ENCODE measurements at regions not wholly inside any gene's neighbourhood (a gene's known extent, or its start where the extent isn't known, plus 50 kb on each side); places are given as distances from the start of the nearest gene placed in this dataset.

DNA sequence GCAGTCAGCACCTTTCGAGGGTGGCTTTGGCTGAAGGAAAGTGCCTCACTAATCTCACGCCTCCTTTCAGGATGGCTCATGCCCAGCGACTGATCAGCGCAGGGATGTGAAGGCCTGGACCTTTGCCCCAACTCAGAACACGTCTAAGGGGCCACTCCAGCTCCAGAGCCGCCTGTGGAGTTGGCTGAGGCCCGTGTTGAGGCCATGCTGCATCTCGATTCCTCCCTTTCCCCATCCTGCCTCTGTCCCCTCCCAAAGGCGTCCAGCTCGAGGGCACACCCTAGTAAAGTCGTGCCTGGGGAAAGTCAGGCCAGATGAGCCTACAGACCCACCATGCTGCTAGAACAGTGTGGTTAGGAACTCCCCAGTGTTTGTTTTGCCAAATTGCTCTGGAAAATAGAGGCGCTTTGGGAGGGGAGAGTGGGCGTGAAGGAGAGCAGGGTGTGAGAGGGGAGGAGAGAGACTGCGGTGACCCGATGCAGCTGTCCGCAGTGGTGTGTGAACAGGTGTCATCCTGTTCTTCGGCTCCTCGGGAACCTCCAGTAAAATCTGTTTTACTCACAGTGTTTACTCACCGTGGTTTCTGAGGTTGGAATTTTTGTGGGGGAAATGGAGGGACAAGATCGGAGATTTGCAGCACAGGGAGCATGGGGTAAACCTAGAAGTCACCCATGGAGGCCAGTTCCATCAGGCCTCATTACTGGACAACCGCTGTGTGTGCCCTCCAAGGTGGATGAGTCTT, 85.0 kb upstream of the PMEPA1 start:
- peaks cover 0 to 18% of the 10 kb centered on the region in 2 experiments for H3K27me3 ChIP-seq (replicated peaks in 1 of 2; ENCODE audit: control insufficient read depth in 2 of 2, extremely low read depth in 1 of 2, insufficient read depth in 2 of 2, low read length in 1 of 2)
- Mint-ChIP-seq H3K9me3 (no peaks in the 10 kb centered on the region), H3K4me1 (no peaks in the 10 kb centered on the region), H3K4me3 (no peak overlapping the region), H3K36me3 (no peaks in the 10 kb centered on the region), H3K27ac (no peak overlapping the region), H3K27me3 (no peaks in the 10 kb centered on the region)
- no peaks in the 10 kb centered on the region for H3K4me1 ChIP-seq (ENCODE audit: control insufficient read depth in 1 of 2, extremely low read depth in 1 of 2, insufficient read depth in 2 of 2, low read length in 2 of 2)
- CTCF ChIA-PET: no interaction called here
- POLR2A ChIA-PET: no interaction called here
- no peaks in the 10 kb centered on the region for H3K9me3 ChIP-seq
- no peak for ATAC-seq (replicated peaks in 1 of 4)
- H3K4me3 ChIP-seq (ENCODE audit: control insufficient read depth in 1 of 2, extremely low read depth in 1 of 2, low read length in 1 of 2): no peak overlapping the region
- DNase-seq: no peak
- H3K36me3 ChIP-seq (ENCODE audit: control insufficient read depth in 2 of 2, extremely low read depth in 1 of 2, insufficient read depth in 1 of 2, low read length in 1 of 2): no peaks in the 10 kb centered on the region
- WGBS (ENCODE audit: insufficient coverage): 67% methylated on average over 17 of the region's 21 CpGs
- H3K27ac ChIP-seq (ENCODE audit: low read length): no peak overlapping the region

GRCh38 chr20:57794036-57794435, 84.2 kb upstream of the PMEPA1 start:
- ATAC-seq (replicated peaks in 1 of 4): no peak
- WGBS (ENCODE audit: insufficient coverage): 83% methylated on average over 4 of the region's 7 CpGs
- H3K27me3 Mint-ChIP-seq: no peaks in the 10 kb centered on the region

GRCh38 chr20:57793421-57793820, 83.6 kb upstream of the PMEPA1 start:
- 90% methylated on average over 9 of the region's 9 CpGs for WGBS (ENCODE audit: insufficient coverage)
- CTCF ChIA-PET: no interaction called here

More at GRCh38 chr20:57794036-57794435, 84.2 kb upstream of the PMEPA1 start:
- no peaks in the 10 kb centered on the region for H3K4me1 Mint-ChIP-seq
- H3K27ac ChIP-seq (ENCODE audit: low read length): no peak overlapping the region
- POLR2A ChIA-PET: no interaction called here
- CTCF ChIA-PET: no interaction called here
- no peak overlapping the region for H3K4me3 Mint-ChIP-seq
- no peak for DNase-seq
- no peaks in the 10 kb centered on the region for H3K4me1 ChIP-seq (ENCODE audit: control insufficient read depth in 1 of 2, extremely low read depth in 1 of 2, insufficient read depth in 2 of 2, low read length in 2 of 2)
- no peaks in the 10 kb centered on the region for H3K36me3 ChIP-seq (ENCODE audit: control insufficient read depth in 2 of 2, extremely low read depth in 1 of 2, insufficient read depth in 1 of 2, low read length in 1 of 2)
- H3K36me3 Mint-ChIP-seq: no peaks in the 10 kb centered on the region
- no peaks in the 10 kb centered on the region for H3K9me3 Mint-ChIP-seq
- no peak overlapping the region for H3K27ac Mint-ChIP-seq
- H3K9me3 ChIP-seq: no peaks in the 10 kb centered on the region
- peaks cover 0 to 18% of the 10 kb centered on the region in 2 experiments for H3K27me3 ChIP-seq (replicated peaks in 1 of 2; ENCODE audit: control insufficient read depth in 2 of 2, extremely low read depth in 1 of 2, insufficient read depth in 2 of 2, low read length in 1 of 2)
- H3K4me3 ChIP-seq (ENCODE audit: control insufficient read depth in 1 of 2, extremely low read depth in 1 of 2, low read length in 1 of 2): no peak overlapping the region

DNA sequence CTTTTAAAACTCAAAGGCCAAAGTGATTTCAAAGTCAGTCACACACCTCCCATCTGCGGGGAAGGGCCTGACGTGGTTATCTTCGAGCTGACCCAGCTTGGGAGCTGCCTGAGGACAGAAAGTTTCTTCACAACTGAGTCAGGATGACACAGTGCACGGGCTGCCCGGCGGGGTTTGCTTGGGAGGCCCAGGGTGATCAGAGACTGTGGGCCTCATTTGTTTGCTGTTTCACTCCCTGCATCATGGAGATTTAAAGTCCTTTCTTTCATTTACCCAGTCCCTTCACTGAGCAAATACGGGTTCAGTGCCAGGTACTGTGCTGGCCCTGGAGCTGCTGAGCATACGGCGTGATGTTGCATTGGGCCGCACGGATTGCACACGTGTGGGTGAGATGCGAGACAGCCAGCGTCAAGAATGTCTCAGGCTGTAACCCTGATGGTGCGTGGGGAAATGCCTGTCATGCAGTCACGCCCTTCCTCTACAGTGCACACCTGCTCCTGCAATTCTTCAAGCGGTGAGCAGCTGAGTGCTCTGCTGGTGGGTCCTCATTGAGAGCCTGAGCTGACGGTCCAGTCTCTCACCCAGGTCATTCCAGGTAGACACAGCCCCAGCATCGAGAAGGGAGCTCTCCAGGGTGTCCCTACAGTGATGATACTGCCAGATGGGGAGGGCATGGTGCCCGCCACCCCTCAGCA, 82.7 kb upstream of the PMEPA1 start:
- ATAC-seq (replicated peaks in 1 of 4): no peak
- ChIA-PET CTCF (no interaction called here), POLR2A (no interaction called here)
- Histone ChIP-seq H3K9me3 (no peaks in the 10 kb centered on the region), H3K27me3 (replicated peaks in 1 of 2; ENCODE audit: control insufficient read depth in 2 of 2, extremely low read depth in 1 of 2, insufficient read depth in 2 of 2, low read length in 1 of 2) (peaks cover 0 to 20% of the 10 kb centered on the region in 2 experiments), H3K27ac (ENCODE audit: low read length) (no peak overlapping the region), H3K36me3 (ENCODE audit: control insufficient read depth in 2 of 2, extremely low read depth in 1 of 2, insufficient read depth in 1 of 2, low read length in 1 of 2) (no peaks in the 10 kb centered on the region), H3K4me1 (ENCODE audit: control insufficient read depth in 1 of 2, extremely low read depth in 1 of 2, insufficient read depth in 2 of 2, low read length in 2 of 2) (no peaks in the 10 kb centered on the region), H3K4me3 (ENCODE audit: control insufficient read depth in 1 of 2, extremely low read depth in 1 of 2, low read length in 1 of 2) (no peak overlapping the region)
- Mint-ChIP-seq H3K36me3 (no peaks in the 10 kb centered on the region), H3K4me3 (no peak overlapping the region), H3K27ac (no peak overlapping the region), H3K4me1 (no peaks in the 10 kb centered on the region), H3K9me3 (no peaks in the 10 kb centered on the region), H3K27me3 (no peaks in the 10 kb centered on the region)
- WGBS (ENCODE audit: insufficient coverage): 89% methylated on average over 18 of the region's 20 CpGs
- DNase-seq: no peak

More at GRCh38 chr20:57793421-57793820, 83.6 kb upstream of the PMEPA1 start:
- no peaks in the 10 kb centered on the region for H3K9me3 Mint-ChIP-seq
- H3K4me3 ChIP-seq (ENCODE audit: control insufficient read depth in 1 of 2, extremely low read depth in 1 of 2, low read length in 1 of 2): no peak overlapping the region
- no peaks in the 10 kb centered on the region for H3K4me1 Mint-ChIP-seq
- DNase-seq (no peak), ATAC-seq (replicated peaks in 1 of 4) (no peak)
- no peaks in the 10 kb centered on the region for H3K27me3 Mint-ChIP-seq
- H3K36me3 Mint-ChIP-seq: no peaks in the 10 kb centered on the region
- H3K27ac ChIP-seq (ENCODE audit: low read length): no peak overlapping the region
- H3K27ac Mint-ChIP-seq: no peak overlapping the region
- H3K27me3 ChIP-seq (replicated peaks in 1 of 2; ENCODE audit: control insufficient read depth in 2 of 2, extremely low read depth in 1 of 2, insufficient read depth in 2 of 2, low read length in 1 of 2): peaks cover 0 to 18% of the 10 kb centered on the region in 2 experiments
- POLR2A ChIA-PET: no interaction called here
- no peaks in the 10 kb centered on the region for H3K9me3 ChIP-seq
- H3K4me1 ChIP-seq (ENCODE audit: control insufficient read depth in 1 of 2, extremely low read depth in 1 of 2, insufficient read depth in 2 of 2, low read length in 2 of 2): no peaks in the 10 kb centered on the region
- H3K36me3 ChIP-seq (ENCODE audit: control insufficient read depth in 2 of 2, extremely low read depth in 1 of 2, insufficient read depth in 1 of 2, low read length in 1 of 2): no peaks in the 10 kb centered on the region
- no peak overlapping the region for H3K4me3 Mint-ChIP-seq

- H3K4me3 ChIP-seq (ENCODE audit: control insufficient read depth in 1 of 2, extremely low read depth in 1 of 2, low read length in 1 of 2): no peak overlapping the region
- ChIA-PET CTCF (no interaction called here), POLR2A (no interaction called here)
- H3K4me3 Mint-ChIP-seq: no peak overlapping the region
- DNase-seq (no peak), ATAC-seq (replicated peaks in 1 of 4) (no peak)
- 52% methylated on average over 8 of the region's 8 CpGs for WGBS (ENCODE audit: insufficient coverage)
- no peak overlapping the region for H3K27ac ChIP-seq (ENCODE audit: low read length)
- no peaks in the 10 kb centered on the region for H3K4me1 Mint-ChIP-seq
- no peaks in the 10 kb centered on the region for H3K36me3 Mint-ChIP-seq
- no peaks in the 10 kb centered on the region for H3K27me3 Mint-ChIP-seq
- no peak overlapping the region for H3K27ac Mint-ChIP-seq
- no peaks in the 10 kb centered on the region for H3K9me3 Mint-ChIP-seq
- no peaks in the 10 kb centered on the region for H3K9me3 ChIP-seq
- peaks cover 0 to 25% of the 10 kb centered on the region in 2 experiments for H3K27me3 ChIP-seq (replicated peaks in 1 of 2; ENCODE audit: control insufficient read depth in 2 of 2, extremely low read depth in 1 of 2, insufficient read depth in 2 of 2, low read length in 1 of 2)
- H3K36me3 ChIP-seq (ENCODE audit: control insufficient read depth in 2 of 2, extremely low read depth in 1 of 2, insufficient read depth in 1 of 2, low read length in 1 of 2): no peaks in the 10 kb centered on the region
- no peaks in the 10 kb centered on the region for H3K4me1 ChIP-seq (ENCODE audit: control insufficient read depth in 1 of 2, extremely low read depth in 1 of 2, insufficient read depth in 2 of 2, low read length in 2 of 2)
These were observed 82.2 kb upstream of the PMEPA1 start for GRCh38 chr20:57791966-57792365.

GRCh38 chr20:57791178-57791962, 81.6 kb upstream of the PMEPA1 start:
- H3K4me1 Mint-ChIP-seq: no peaks in the 10 kb centered on the region
- Histone ChIP-seq H3K27me3 (replicated peaks in 1 of 2; ENCODE audit: control insufficient read depth in 2 of 2, extremely low read depth in 1 of 2, insufficient read depth in 2 of 2, low read length in 1 of 2) (peaks cover 0 to 26% of the 10 kb centered on the region in 2 experiments), H3K27ac (ENCODE audit: low read length) (no peak overlapping the region), H3K4me1 (ENCODE audit: control insufficient read depth in 1 of 2, extremely low read depth in 1 of 2, insufficient read depth in 2 of 2, low read length in 2 of 2) (no peaks in the 10 kb centered on the region), H3K36me3 (ENCODE audit: control insufficient read depth in 2 of 2, extremely low read depth in 1 of 2, insufficient read depth in 1 of 2, low read length in 1 of 2) (no peaks in the 10 kb centered on the region), H3K4me3 (ENCODE audit: control insufficient read depth in 1 of 2, extremely low read depth in 1 of 2, low read length in 1 of 2) (no peak overlapping the region), H3K9me3 (no peaks in the 10 kb centered on the region)
- ATAC-seq (replicated peaks in 1 of 4): no peak
- H3K27ac Mint-ChIP-seq: no peak overlapping the region
- no peaks in the 10 kb centered on the region for H3K27me3 Mint-ChIP-seq
- no peak for DNase-seq
- CTCF ChIA-PET: no interaction called here
- WGBS (ENCODE audit: insufficient coverage): 79% methylated on average over 5 of the region's 15 CpGs
- POLR2A ChIA-PET: interaction anchor here in 1 of 2 donors (0.6 kb wide), 1 partner anchor 1298 kb away, joined by 5 read pairs; no protein-coding TSS in a partner anchor
- H3K36me3 Mint-ChIP-seq: no peaks in the 10 kb centered on the region
- H3K9me3 Mint-ChIP-seq: no peaks in the 10 kb centered on the region
- no peak overlapping the region for H3K4me3 Mint-ChIP-seq

Data from T-cell (primary cell).